ENCODE measurements at regions not wholly inside any gene's neighbourhood (a gene's known extent, or its start where the extent isn't known, plus 50 kb on each side); places are given as distances from the start of the nearest gene placed in this dataset.
A peak's percentile ranks its signal among the peaks of the same experiment; 100 is the strongest.
"Not testable (repeated sequence)": the region's sequence is repeated elsewhere in the genome, so short reads cannot be mapped to it uniquely, and the experiment has no call there.

- no peak for DNase-seq
Observed at GRCh38 chr11:64428693-64429092, 69.7 kb downstream of the RPS6KA4 start.

DNA sequence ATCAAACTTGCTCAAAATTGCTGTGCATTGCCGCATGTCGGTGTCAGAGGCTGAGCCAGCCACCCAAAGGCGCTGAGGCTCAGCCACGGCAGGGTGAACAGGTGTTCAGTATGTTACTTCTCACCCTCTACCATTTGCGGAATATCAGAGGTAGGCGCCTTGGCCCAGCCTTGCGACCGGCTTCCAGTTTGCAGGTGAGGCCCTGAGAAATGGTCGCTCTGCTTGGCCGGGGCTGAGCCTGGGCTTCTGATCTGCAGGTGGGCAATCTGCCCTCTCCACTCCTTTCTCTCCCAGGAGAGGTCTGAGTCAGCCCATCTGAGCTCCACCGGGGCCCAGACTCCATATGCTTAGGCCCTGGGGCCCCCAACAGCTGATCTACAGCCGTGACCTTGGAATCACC lies 71.0 kb downstream of the RPS6KA4 start:
- DNase-seq: no peak

- DNase-seq: no peak
Observed at GRCh38 chr11:64430645-64431044, 71.7 kb downstream of the RPS6KA4 start.

GRCh38 chr11:64436000-64436399 lies 77.0 kb downstream of the RPS6KA4 start:
- no peak for DNase-seq

DNA sequence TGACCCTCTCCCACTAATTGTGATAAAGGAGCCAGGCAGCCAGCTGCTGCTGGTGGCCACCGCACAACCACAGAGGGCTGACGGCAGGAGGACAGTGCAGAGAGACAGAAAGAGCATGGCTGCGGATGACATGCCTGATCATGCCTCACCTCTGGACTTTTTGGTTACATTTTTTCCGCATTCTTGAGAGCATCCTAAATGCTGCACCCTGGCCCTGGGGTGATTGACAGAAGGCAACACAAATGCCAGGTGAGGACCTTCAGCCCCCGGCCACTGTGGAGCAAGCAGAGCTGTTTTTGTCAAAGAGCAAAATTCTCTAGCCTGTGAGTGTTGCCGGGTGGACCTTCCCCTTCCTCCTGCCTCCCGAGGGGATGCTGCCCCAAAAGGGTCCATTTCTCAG lies 78.5 kb downstream of the RPS6KA4 start:
- DNase-seq: no peak

- no peak for DNase-seq
Observed at GRCh38 chr11:64438986-64439771, 80.2 kb downstream of the RPS6KA4 start.

- DNase-seq: not testable (repeated sequence)
Observed at GRCh38 chr11:64439772-64440491, 81.0 kb downstream of the RPS6KA4 start.

GRCh38 chr11:64441127-64441526 lies 82.2 kb downstream of the RPS6KA4 start:
- DNase-seq: no peak

GRCh38 chr11:64443001-64443400 lies 84.0 kb downstream of the RPS6KA4 start:
- no peak for DNase-seq

DNA sequence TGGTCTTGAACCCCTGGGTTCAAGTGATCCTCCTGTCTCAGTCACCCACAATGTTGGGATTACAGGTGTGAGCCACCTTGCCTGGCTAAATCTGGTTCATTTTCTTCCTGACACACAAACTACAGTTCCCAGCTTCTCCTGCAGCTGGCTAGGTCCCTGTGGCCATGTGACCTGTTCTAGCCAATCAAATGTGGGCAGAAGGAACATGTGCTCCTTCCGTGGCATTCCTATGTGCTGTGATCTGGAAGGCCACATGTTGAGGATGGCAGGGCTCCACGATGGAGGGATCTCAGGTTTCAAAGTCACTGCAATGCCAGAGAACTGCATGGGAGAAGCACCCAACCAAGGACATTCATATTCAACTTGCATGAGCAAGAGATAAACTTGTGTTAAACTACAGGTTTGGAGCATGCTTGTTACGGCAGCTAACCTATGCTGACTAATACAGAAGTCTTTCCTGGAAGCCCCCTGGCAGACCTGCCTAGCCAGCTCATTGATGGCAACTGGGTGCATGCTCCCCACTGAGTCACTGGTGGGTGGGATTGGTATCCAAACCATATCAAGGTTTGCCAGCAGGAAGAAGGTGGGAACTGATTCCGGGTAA lies 86.0 kb downstream of the RPS6KA4 start:
- DNase-seq: peak; percentile 57

GRCh38 chr11:64445651-64446050 lies 86.7 kb downstream of the RPS6KA4 start:
- peak; percentile 33 for DNase-seq

DNA sequence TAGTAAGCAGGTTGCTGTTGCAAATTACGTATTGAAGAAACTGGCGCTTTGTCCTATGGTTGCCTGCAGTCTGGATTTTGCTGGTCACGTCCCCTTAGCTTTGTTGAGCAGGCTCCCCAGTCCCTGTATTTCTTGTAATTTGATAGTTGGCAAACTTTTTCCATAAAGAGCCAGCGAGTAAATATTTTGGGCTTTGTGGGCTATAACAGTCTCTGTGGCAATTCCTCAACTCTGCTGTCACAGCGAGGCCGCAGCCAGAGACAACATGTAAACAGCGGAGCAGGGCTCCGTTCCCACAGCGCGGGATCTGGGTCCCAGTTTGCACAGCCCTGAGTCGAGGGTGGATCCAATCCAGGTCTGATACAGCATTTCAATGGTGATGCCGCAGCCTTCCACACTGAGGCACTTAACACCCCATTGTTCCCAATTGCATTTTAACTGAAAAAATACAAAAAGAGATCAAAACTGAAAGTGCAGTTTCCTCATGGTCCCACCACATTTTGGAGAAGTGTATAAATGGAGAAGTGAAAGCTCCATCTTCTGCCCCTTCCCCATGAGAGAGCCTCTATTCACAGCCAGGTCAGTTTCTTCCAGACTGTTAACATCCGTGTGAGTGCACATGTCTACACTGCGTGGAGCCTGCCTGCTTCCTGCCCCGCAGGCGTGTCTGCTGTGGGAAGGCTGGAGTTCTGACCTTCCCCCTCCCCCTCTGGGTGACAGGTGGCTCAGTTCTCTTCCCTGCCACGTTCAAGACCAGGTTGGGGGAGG lies 89.1 kb downstream of the RPS6KA4 start:
- DNase-seq: peak; percentile 58

- DNase-seq: peak; percentile 89
Observed at GRCh38 chr11:64448599-64449380, 89.8 kb downstream of the RPS6KA4 start.

- peak; percentile 88 for DNase-seq
Observed at GRCh38 chr11:64449381-64450167, 90.6 kb downstream of the RPS6KA4 start.

GRCh38 chr11:64450168-64450560 lies 91.2 kb downstream of the RPS6KA4 start:
- DNase-seq: peak; percentile 43

- DNase-seq: peak; percentile 2
Observed at GRCh38 chr11:64451856-64452255, 92.9 kb downstream of the RPS6KA4 start.

DNA sequence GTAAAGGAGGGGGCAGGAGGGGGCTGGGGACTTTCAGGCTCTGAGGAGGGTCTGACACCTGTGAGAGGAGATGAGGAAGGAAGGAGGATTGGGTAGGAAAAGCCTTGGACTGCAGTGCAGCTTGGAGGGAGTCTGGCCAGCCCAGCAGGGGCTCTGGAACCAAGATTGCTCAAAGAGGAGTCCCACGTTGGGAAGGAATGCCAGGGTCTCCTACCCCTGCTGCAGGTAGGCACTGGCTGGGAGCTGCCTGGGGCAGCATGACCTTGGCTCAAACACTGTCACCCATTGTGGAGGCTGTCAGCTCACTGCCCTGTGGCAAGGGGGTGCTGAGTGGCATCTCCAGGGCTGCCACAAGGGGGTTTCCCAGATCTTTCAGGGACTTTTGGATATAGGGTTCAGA lies 94.5 kb downstream of the RPS6KA4 start:
- peak; percentile 31 for DNase-seq

DNA sequence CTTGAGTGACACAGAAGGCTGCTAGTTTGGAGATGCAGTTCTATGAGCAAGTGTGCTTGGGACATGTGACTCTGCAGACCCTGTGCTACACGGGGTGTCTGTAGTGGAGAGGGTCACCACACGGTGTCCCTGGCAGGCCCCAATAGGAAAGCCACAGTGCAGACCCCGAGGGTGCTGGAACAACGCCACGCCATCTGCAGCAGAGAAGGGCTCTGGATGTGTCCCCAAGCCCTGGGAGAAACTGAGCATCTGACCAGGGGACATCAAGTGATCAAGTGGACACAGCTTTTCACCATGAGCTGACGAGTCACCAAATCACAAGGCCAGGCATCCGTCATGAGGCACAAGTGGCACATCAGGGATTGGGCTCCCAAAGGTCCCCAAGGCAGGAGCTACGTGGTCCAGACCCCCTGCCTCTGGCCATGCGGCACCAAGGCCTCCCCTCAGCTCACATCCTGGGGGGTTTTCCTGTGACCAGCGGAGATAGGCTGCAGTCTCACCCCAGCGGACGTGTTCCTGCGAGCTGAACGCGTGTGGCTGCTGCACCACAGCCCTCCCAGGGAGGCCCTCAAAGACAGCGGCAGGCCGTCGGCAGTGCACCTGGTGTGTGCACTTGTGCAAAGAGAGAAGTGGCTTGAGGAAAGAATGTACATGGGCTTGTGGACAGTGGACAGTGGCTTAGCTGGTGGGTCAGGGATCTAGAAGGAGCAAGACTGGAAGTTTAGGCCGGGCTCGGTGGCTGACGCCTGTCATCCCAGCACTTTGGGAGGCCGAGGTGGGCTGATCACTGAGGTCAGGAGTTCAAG lies 96.7 kb downstream of the RPS6KA4 start:
- peak; percentile 39 for DNase-seq

- DNase-seq: peak; percentile 44
Observed at GRCh38 chr11:64456509-64457320, 97.8 kb downstream of the RPS6KA4 start.

Data from activated effector memory CD4-positive, alpha-beta T cell treated with anti-CD3 and anti-CD28 coated beads, Interleukin-2, amount 50 U/mL, for 16 hours (primary cell).